ENCODE measurements at regions not wholly inside any gene's neighbourhood (a gene's known extent, or its start where the extent isn't known, plus 50 kb on each side); places are given as distances from the start of the nearest gene placed in this dataset.

DNA sequence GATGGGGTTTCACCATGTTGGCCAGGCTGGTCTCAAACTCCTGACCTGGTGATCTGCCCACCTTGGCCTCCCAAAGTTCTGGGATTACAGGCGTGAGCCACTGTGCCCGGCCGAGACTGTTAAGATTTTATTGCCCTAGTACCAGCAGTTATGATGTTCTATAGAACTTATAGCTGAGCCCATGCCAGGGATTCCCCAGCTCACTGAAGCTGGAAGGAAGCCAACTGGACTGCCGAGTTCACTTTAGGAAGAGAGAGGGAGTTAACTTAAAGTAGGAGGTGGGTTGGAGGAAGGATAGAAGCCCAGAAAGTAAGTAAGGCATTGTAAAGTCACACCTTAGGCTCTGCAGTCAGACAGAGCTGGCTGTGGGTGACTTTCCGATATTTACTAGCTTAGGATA lies 101.1 kb upstream of the BOC start:
- Histone ChIP-seq H2BK15ac (ENCODE audit: low read depth, low read length) (no peak overlapping the region), H3K14ac (replicated peaks; ENCODE audit: low read depth, low read length) (no peak overlapping the region), H3K9me1 (ENCODE audit: insufficient read depth, low read length) (no peaks in the 10 kb centered on the region), H4K20me1 (ENCODE audit: insufficient read depth, low read length) (no peaks in the 10 kb centered on the region), H2BK20ac (ENCODE audit: low read depth, low read length) (no peak overlapping the region), H3K23ac (ENCODE audit: low read depth, low read length) (no peak overlapping the region), H4K8ac (ENCODE audit: low read depth in 2 of 2, low read length in 2 of 2) (no peak overlapping the region), H3K9ac (ENCODE audit: low read depth, low read length) (no peak overlapping the region), H4K91ac (ENCODE audit: insufficient read depth, low read depth, low read length) (no peak overlapping the region), H2AK5ac (ENCODE audit: low read depth, low read length) (no peak overlapping the region), H2AK9ac (replicated peaks; ENCODE audit: low read depth, low read length, poor library complexity) (no peak overlapping the region), H3K18ac (ENCODE audit: low read depth, low read length) (no peak overlapping the region), H4K5ac (ENCODE audit: low read depth, low read length) (no peak overlapping the region), H3K4me1 (ENCODE audit: control insufficient read depth, insufficient read depth, low read length) (peaks cover 10% of the 10 kb centered on the region; the same call in 1 of the 2 replicates), H3K4ac (ENCODE audit: low read depth, low read length) (no peak overlapping the region), H3K27me3 (ENCODE audit: control insufficient read depth, insufficient read depth, low read length) (peaks cover 22% of the 10 kb centered on the region), H3K56ac (ENCODE audit: extremely low read depth, insufficient read depth, low read length) (no peak overlapping the region), H2BK5ac (ENCODE audit: low read depth, low read length, poor library complexity, severe bottlenecking) (no peak overlapping the region), H2BK120ac (ENCODE audit: low read depth, low read length) (no peak overlapping the region), H3K36me3 (ENCODE audit: control insufficient read depth, insufficient read depth, low read length) (no peaks in the 10 kb centered on the region), H3K79me1 (ENCODE audit: low read depth in 1 of 2, low read length in 2 of 2) (no peaks in the 10 kb centered on the region), H3K9me3 (ENCODE audit: control insufficient read depth, insufficient read depth, low read length) (no peaks in the 10 kb centered on the region), H3K4me3 (ENCODE audit: insufficient read depth, low read depth, low read length) (no peak overlapping the region), H3K27ac (ENCODE audit: insufficient read depth, low read length) (no peak overlapping the region), H2AFZ (replicated peaks; ENCODE audit: low read length, poor library complexity) (no peak overlapping the region), H3K4me2 (ENCODE audit: low read depth, low read length) (no peak overlapping the region)
- BruUV-seq (replicated peaks), result no TSS peak
- ATAC-seq (ENCODE audit: low read depth) (no peak), DNase-seq (no peak)
- ChIA-PET CTCF (no interaction called here), POLR2A (ENCODE audit: unreplicated experiment) (no interaction called here)
- dilution Hi-C loops (cut with HindIII; ENCODE audit: low sequenced_read_pairs, unreplicated experiment), result no loop called here
- intact Hi-C loops (cut with micrococcal nuclease), result no loop called here
- TF ChIP-seq, protein P1, sequence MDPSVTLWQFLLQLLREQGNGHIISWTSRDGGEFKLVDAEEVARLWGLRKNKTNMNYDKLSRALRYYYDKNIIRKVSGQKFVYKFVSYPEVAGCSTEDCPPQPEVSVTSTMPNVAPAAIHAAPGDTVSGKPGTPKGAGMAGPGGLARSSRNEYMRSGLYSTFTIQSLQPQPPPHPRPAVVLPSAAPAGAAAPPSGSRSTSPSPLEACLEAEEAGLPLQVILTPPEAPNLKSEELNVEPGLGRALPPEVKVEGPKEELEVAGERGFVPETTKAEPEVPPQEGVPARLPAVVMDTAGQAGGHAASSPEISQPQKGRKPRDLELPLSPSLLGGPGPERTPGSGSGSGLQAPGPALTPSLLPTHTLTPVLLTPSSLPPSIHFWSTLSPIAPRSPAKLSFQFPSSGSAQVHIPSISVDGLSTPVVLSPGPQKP (IDR thresholded peaks at IDR 0.05; ENCODE audit: borderline replicate concordance, low read depth, low read length), result no peak
- in situ Hi-C loops (cut with MboI; ENCODE audit: low sequenced_read_pairs), result no loop called here
- WGBS, 2 experiments (ENCODE audit: extremely low coverage in 2 of 2, insufficient read length in 1 of 2), result 28% methylated on average over 3 of the region's 5 CpGs; no CpG with 5 or more reads in 1 of the 2 experiments

Data from IMR-90 (cell line).